HCT116 (cell line): ENCODE measurements at regions not wholly inside any gene's neighbourhood (a gene's known extent, or its start where the extent isn't known, plus 50 kb on each side); places are given as distances from the start of the nearest gene placed in this dataset.

Experiments used
- CTCF ChIP-seq, 3 experiments: fragments of 200-600 bp in 1 of 3; sonication (generic) in 1 of 3; IDR thresholded peaks in 2 of 3; conservative IDR thresholded peaks in 1 of 3; 2 replicates each; pipeline ENCODE4 v1.5.1; 2012 to 2017; ENCODE audit warnings: low read depth in 2 of 3, low read length in 2 of 3, antibody characterized with exemption in 1 of 3, borderline replicate concordance in 1 of 3, control low read depth in 1 of 3, mild to moderate bottlenecking in 1 of 3, mixed read lengths in 1 of 3, mixed run types in 1 of 3, moderate library complexity in 1 of 3; ENCODE audit not compliant: insufficient read depth in 1 of 3
- POLR2A ChIP-seq: IDR thresholded peaks from 2 replicates; pipeline ENCODE4 v1.7.0; 2011; ENCODE audit warnings: borderline replicate concordance; ENCODE audit not compliant: insufficient read depth, insufficient read length; ENCODE audit errors: extremely low read depth
- POLR2AphosphoS5 ChIP-seq: IDR thresholded peaks from 2 replicates; pipeline ENCODE4 v1.6.1; 2011; ENCODE audit warnings: mild to moderate bottlenecking, low read depth, low read length, moderate library complexity
- SP1 ChIP-seq: IDR thresholded peaks from 2 replicates; pipeline ENCODE4 v1.6.1; 2012; ENCODE audit warnings: low read depth

- TF ChIP-seq POLR2AphosphoS5 = no peak
- no peak for TF ChIP-seq CTCF (IDR thresholded peaks at IDR 0.05 in 2 of 3, conservative IDR thresholded peaks at IDR 0.05 in 1 of 3; ENCODE audit: borderline replicate concordance in 1 of 3, insufficient read depth in 1 of 3, low read depth in 2 of 3, low read length in 2 of 3)
- TF ChIP-seq SP1 = no peak
- no peak for TF ChIP-seq POLR2A
These were observed 337.4 kb upstream of the RGS6 start for GRCh38 chr14:71594821-71595220.
